GM12875 (cell line): ENCODE measurements at regions not wholly inside any gene's neighbourhood (a gene's known extent, or its start where the extent isn't known, plus 50 kb on each side); places are given as distances from the start of the nearest gene placed in this dataset.

Experiments
- H3K4me3 ChIP-seq: one replicate; pipeline ENCODE4 v1.5.1; 2011; ENCODE audit warnings: low read depth, low read length, control low read depth
- TF ChIP-seq, protein P1 (sequence below): IDR thresholded peaks from 2 replicates; pipeline ENCODE4 v1.5.1; 2011; ENCODE audit warnings: low read depth, mild to moderate bottlenecking, control low read depth, inconsistent platforms, low read length, moderate library complexity, borderline replicate concordance; ENCODE audit not compliant: insufficient read depth

DNA sequence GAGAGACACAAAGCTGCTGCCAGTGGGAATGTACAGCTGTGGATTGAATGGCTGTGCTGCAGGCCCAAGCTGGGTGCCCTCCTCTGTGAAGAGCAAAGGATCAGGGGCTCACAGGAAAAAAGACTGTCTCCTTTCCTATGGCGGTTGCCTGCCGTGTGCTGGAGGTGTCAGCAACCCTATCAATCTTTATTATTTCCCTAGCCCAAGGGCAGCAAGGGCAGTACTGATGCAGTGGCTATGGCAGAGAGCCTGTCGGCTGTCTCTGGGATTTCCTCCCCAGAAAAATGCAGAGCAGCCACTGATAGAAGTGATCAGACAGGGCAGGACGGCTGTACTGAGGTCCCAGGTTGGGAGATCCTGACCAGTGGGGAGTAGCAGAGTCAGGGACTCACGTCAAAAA lies 117.3 kb upstream of the CDH12 start:
- H3K4me3 ChIP-seq: no peak overlapping the region
- TF ChIP-seq, protein P1, sequence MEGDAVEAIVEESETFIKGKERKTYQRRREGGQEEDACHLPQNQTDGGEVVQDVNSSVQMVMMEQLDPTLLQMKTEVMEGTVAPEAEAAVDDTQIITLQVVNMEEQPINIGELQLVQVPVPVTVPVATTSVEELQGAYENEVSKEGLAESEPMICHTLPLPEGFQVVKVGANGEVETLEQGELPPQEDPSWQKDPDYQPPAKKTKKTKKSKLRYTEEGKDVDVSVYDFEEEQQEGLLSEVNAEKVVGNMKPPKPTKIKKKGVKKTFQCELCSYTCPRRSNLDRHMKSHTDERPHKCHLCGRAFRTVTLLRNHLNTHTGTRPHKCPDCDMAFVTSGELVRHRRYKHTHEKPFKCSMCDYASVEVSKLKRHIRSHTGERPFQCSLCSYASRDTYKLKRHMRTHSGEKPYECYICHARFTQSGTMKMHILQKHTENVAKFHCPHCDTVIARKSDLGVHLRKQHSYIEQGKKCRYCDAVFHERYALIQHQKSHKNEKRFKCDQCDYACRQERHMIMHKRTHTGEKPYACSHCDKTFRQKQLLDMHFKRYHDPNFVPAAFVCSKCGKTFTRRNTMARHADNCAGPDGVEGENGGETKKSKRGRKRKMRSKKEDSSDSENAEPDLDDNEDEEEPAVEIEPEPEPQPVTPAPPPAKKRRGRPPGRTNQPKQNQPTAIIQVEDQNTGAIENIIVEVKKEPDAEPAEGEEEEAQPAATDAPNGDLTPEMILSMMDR: no peak

DNA sequence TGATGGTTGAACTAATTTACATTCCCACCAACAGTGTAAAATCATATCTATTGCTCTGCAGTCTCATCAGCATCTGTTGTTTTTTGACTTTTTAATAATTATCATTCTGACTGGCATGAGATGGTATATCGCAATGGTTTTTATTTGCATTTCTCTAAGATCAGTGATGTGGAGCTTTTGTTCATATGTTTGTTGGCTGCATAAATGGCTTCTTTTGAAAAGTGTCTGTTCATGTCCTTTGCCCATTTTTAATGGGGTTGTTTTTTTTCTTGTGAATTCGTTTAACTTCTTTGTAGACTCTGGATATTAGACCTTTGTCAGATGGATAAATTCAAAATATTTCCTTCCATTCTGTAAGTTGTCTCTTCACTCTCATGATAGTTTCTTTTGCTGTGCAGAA lies 115.2 kb upstream of the CDH12 start:
- TF ChIP-seq, protein P1: no peak
- no peak overlapping the region for H3K4me3 ChIP-seq

DNA sequence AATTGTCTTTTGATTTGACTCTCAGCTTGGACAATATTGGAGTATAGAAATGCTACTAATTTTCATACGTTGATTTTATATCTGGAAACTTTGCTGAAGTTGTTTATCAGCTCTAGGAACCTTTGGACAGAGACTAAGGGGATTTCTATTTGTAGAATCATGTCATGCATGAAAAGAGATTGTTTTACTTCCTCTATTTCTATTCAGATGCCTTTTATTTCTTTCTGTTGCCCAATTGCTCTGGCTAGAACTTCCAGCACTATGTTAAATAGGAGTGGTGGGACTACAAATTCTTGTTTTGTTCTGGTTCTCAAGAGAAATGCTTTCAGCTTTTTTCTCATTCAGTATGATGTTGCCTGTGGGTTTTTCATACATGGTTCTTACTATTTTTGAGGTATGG lies 112.8 kb upstream of the CDH12 start:
- TF ChIP-seq, protein P1: no peak
- no peak overlapping the region for H3K4me3 ChIP-seq

DNA sequence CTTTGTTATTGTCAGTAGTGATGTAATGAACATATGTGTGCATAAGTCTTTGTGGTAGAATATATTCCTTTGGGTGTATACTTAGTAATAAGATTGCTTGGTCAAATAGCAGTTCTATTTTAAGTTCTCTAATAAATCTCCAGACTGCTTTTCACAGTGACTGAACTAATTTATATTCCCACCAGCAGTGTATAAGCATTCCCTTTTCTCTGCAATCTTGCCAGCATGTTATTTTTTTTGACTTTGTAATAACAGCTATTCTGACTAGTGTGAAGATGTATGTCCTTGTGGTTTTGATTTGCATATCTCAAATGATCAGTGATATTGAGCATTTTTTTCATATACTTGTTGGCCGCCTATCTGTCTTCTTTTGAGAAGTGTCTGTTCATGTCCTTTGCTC lies 111.5 kb upstream of the CDH12 start:
- TF ChIP-seq, protein P1: no peak
- H3K4me3 ChIP-seq: no peak overlapping the region

DNA sequence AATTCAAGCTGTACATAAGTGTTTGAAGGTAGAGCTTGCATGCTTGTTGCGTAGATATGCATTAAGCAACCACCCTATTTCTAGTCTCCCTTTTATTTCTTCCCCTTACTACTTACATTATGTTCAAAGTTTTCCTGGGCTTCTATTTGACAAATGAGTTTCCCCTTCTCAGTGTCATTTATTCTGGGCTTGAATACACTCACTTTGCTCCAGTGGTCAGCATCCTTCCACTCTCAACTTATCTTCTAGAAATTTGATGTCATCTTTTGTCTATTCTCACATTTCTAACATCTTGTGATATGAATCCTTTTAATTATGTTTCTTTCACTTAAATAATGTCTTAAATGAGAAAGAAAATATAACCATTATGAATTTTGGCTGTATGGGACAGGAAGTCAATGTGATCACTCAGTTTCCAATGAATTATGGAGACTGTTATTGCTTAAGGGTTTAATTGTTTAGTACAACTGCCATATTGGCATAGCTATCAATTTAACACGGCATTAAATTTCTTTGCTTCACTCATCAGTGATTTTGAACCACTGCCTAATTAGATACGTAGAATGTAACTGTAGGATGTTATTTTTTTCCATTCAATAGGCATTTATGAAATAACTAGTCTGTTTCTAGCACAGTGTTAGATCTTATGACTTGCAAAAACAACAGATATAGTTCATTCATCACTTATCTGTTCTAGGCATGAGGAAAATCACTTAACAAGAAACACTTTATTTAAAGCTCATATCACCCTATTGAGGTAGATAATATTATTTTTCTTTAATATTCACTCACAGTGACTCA lies 105.5 kb upstream of the CDH12 start:
- no peak overlapping the region for H3K4me3 ChIP-seq
- TF ChIP-seq, protein P1: no peak

DNA sequence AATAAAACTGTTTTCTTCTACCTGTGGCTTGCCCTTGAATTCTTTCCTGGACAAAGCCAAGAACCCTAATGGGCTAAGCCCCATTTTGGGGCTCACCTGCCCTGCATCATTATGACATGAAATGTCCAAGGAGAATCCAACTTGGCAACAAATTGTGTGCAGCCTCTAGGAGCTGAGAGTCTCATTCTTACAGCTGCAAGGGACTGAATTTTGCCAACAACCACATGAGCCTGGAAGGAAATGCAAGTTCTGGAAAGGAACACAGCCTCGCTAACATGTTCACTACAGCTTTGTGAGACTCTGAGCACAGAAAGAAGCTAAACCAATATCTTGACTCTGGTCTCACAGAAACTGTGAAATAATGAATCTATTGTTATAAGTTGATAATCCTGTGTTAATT lies 94.8 kb upstream of the CDH12 start:
- TF ChIP-seq, protein P1: no peak
- no peak overlapping the region for H3K4me3 ChIP-seq

DNA sequence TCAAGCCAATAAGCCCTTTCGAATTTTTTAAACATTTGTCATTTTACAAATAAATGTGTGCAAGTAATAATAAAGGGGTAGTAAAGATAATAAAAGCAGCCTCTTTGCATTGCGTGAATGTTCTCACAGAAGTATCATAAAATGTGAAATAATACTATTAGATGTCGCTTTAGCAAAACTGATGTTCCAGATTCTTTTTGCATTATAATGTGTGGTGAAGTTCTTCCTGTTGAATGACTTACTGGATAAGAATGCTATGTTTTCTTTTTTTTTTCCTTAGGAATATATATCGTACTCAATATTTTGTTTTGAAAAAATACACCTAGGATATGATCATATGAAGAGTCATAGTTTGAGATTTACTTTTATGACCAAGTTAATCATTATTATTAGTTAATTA lies 85.2 kb upstream of the CDH12 start:
- no peak overlapping the region for H3K4me3 ChIP-seq
- TF ChIP-seq, protein P1: no peak
